DMS153 (cell line): ENCODE measurements at regions not wholly inside any gene's neighbourhood (a gene's known extent, or its start where the extent isn't known, plus 50 kb on each side); places are given as distances from the start of the nearest gene placed in this dataset.
"Not testable (repeated sequence)": the region's sequence is repeated elsewhere in the genome, so short reads cannot be mapped to it uniquely, and the experiment has no call there.

Source experiments
- DNase-seq: peaks from one replicate; lab custom pipeline; 2025; lab: John Stamatoyannopoulos, UW

DNA sequence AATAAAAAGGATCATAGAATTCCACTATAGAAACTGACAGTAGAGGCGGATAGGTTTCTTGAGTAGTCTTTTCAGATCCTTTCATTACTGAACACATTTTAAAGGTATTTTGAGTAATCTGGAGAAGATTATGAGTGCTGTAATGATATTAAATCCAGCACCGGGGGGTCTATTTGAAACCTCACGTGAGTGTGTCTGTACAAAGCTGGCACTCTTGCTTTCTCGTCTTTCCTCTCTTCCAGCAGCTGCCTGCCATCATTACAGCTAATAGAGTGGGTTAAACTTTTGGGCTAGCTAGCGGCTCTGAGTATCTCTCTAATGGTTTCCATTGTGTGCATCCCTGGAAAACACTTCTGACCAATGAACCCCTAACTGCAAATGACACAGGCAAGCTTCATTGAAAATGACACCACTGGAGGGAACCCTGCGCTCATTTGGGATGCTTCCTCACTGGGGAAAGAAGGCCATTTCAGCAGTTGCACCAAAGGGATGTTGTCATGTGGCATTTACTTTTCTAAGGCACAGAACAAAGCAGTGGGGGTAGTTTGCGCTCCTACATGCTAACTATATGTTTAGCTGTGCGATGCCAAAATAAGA lies 101.0 kb downstream of the HRH4 start:
- DNase-seq, result no peak

DNA sequence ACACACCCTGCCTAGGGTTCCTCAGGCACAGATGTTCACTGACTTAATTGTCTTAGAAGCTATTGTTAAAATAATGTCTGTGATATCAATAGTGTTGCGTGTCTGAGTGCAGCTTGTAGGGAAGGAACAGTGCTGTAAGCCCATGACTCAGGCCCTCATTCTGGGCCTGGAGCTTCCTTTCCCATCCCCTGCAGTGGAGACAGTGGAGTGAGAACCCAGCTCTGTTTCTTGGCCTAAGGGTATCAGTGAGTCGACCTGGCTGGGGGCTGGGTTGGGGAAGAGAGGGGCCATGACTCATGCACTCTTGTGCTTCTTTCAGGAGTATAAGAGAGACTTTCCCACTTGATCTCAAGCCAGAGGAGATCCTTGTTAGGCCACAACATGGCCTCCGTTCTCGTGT lies 106.8 kb downstream of the HRH4 start:
- no peak for DNase-seq

DNA sequence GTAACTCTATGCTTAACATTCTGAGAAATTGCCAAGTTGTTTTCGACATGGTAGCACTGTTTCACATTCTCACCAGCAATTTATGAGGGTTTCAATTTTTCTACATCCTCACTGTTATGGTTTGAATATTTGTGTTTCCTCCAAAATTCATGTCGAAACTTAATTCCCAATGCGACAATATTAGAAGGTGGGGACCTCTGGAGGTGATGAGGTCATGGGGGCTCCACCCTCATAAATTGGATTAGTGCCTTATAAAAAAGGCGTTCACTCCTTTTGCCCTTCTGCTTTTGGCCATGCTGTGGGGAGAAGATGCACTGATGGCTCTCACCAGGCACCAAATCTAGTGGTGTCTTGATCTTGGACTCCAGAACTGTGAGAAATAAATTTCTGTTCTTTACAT lies 110.3 kb downstream of the HRH4 start:
- DNase-seq, result no peak

DNA sequence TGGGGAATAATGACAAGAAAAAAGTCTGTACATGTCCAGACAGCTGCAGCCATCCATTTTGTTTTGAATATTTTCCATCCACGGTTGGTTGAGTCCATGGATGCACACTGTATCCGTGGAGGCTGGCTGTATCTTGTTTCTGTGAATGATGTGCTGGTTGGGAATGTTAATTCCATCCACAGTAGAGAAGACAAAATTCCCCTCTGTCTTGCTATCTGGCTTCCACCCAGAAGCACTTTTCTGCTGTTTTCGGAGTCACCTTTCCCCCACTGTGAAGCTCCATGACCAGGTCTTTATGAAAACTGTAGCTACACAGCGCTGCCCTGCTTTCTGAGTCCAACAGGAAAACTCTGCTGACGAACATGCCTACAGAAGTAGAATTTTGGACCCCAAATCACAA lies 122.3 kb downstream of the HRH4 start:
- no peak for DNase-seq

DNA sequence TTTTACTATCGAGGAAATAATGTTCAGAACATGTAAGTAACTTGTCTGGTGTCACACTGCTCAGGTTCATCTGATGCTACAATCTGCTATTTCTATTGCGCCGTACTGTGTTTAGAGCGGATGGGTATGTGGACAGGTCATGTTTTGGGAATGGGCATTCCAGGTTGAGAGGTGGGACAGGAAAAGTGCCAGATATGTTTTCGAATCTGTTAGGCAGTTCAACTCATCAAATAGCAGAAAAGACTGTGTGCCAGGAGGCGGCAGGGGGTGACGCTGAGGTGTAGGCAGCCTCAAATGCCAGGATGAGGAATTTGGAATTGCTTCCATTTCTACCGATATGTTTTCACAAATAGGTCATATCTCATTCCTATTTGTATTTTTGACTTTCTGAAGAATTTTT lies 123.8 kb downstream of the HRH4 start:
- DNase-seq, result no peak

DNA sequence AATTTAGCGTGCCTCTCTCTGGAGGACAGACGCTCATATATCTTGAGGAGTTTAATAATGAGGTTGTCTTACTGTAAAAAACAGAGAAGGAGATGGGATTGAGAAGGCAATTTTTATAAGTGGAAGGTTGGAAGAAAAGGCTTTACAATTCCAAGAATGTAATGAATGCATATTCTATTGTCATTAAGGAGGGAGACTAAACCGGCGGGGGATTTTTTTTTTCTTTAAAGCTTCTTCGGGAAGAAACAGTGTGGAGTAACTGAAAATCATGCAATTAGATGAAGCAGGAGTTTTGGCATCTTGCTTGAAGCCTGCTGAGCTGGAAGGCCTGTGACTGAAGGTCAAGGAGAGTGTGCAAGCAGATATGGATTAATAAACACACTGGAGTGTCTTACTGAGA lies 124.4 kb downstream of the HRH4 start:
- no peak for DNase-seq

DNA sequence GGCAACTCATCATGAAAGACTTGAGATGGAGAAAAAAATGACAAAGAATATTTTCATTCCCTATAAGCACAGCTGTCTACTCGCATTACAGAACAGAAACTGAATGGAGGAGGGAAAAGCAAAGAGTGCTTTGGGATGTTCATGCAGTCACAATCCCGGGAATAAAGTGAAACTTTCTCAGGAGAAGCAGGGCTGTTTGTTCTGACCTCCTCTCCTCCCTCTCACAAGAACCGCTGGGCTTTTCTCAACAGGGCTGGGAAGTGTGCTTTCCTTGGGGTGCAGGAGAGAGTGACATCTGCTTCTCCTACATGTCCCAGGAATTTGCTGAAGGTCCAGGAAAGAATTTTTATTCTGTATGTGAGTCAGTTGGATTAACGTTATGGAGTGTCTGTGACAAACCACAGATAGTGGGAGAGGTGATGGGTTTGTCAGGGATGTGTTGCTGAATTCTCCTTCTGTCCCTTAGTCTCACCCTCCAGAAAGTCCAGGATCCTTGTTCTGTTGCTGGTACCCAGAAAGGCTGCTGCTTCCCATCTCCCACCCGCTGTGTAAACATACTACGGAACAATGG lies 125.6 kb downstream of the HRH4 start:
- no peak for DNase-seq

DNA sequence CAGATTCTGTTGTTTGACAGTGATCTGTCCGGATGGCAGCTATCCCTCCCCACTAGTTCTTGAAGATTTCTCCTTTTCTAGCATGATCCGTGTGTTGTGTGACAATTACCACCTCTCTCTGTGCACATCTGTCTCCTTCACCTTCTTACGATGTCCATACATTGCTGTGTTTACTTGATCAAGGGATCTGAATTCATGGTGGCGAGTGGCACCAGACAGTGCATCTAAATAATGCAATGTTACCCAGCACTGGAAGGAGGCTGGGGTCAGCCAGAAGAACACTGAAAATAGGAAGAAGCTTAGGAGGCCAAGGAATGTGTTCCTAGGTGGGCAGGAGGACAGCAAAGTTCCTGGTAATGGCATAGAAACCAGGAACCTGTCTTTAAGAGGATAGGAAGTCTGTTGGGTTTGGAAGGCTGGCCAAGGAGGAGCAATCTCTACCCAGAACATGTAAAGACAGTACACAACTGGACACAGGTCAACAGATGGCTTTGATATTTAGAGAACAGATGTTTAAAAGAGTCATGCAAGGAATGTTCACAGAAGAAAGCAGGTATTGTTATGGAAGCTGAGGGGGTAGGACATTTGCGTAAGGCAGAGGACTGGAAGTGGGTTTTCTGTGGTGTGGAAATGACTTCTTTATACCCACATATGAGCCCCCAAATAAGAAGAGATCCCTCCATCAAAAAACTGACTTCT lies 126.4 kb downstream of the HRH4 start:
- DNase-seq, result no peak

DNA sequence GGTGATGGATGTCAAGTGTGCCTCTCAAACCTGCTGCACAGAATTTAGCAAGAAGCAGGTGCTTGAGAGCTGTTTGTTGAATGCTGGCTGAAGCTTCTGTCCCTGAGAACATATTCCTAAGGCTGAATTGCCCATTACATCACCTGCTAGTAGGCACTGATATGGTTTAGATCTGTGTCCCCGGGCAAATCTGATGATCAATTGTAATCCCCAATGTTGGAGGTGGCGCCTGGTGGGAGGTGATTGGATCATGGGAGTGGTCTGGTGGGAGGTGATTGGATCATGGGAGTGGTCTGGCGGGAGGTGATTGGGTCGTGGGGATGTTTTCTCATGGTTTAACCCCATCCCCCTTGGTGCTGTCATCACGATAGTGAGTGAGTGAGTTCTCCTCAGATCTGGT lies 128.0 kb downstream of the HRH4 start:
- no peak for DNase-seq

DNA sequence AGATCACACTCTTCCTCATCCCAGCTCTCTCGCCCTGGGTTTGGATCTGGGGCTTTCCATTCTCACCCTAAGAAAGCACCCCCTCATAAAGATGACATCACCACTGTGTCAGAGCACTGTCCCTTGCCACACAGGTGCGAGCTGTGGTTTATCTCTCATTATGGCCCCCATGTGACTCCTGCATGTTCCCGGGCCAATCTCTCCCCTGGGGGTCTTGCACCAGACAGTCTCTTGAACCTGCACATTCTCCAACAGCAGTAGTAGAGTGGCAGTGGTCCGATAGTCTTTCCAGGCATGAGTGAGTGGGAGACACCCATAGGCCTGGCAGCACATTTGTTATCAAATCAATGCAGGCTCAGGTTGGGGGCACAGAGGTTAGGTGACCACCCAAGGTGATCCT lies 130.5 kb downstream of the HRH4 start:
- no peak for DNase-seq

DNA sequence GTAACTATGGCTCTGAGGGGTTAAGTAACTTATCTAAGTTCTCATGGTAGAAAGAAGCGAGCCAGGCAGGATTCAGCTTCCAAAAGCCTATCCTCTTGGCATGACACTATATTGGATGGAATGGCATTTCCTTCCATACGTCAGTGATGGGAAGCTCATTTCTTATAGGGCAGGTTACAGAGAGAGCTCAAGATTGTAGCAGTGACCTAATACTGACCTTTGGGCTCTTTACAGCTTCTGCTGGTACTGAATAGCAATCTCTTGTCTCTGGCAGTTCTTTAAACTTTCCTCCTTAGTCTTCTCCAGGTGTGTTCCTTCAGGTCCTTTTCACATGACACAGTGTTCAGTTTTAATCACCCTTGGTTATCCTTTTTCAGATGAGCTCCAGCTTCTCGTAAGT lies 133.0 kb downstream of the HRH4 start:
- no peak for DNase-seq

DNA sequence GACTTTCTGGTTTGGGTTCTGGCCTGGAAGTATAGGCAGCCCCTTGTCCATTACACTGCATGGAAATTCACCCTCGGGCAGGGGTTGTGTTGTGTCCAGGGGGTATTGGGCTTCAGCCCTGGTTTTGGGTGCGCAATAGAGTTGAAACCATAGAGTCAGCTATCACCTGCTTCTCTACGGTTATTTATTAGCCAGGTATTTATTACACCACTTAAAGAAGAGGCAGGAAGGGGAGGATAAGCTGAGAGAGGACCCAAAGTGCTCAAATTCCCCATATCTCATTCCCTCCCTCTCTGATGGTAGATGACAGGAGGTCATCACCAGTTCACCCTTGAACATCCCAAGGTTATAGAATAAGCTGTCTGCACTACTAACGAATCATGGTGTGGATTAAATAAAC lies 133.4 kb downstream of the HRH4 start:
- no peak for DNase-seq

DNA sequence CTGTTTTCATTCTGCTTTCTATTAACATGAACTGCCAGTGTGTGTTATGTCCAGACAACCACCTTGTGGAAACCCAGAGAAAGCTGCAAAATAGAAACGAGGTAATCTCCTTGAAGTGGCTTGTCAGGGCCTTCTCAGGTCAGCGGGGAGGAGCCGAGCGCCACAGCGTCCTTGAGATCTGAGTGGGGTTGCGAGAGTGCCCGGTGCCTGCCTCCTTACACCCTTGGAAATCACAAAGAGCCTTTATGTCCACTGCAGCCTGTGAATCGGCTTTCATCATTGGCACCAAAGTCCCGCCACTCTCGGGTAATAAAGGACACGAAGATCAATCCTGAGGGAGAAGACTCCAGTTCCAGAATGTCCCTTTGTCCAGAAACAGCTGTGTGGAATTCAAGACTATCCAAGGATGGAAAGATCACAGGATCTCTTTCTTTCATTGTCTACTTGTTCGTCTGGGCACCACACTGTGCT lies 135.2 kb downstream of the HRH4 start:
- no peak for DNase-seq

DNA sequence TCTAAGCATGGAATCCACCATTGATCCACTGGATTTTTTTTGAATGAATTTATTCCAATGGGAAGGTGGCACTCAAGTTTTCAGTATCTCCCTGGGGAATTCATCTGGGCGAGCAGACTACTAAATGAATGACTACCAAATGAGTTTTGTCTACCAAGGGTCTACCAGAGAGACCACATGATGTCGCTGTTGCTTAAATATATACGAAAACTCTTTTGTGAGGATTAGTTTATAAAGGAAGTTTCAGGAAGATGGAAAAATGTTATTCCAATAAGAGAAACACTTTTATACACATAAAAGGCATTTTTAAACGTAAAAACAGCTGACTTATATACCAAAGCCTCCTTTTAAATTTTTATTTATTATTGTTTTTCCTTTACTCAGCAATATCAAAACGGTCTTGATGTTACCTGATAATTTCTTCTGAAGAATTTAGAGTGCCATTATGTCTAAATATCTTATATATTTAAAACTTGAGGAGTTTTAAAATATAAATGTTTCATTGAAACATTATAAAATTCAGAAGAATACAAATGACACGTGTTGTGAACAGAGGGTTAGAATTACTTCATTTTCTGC lies 139.7 kb downstream of the HRH4 start:
- DNase-seq, result peak; percentile 67

DNA sequence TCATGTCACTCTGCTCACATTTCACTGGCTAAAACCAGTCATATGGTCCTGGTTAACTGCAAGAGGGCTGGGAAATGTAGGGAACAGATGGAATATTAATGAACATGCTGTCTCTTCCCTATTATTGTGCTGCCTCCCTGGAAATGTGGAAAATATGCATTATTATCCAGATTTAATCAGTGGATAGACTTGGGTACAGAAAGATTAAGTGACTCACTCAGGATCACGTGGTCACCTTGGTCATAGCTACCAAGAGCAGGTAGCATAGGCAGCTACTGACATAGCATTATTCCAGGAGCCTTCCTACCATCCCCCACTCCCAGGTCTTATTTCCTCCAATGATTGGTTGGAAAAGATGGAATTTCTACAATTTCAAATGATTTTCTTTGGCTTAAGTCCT lies 141.1 kb downstream of the HRH4 start:
- DNase-seq, result no peak

DNA sequence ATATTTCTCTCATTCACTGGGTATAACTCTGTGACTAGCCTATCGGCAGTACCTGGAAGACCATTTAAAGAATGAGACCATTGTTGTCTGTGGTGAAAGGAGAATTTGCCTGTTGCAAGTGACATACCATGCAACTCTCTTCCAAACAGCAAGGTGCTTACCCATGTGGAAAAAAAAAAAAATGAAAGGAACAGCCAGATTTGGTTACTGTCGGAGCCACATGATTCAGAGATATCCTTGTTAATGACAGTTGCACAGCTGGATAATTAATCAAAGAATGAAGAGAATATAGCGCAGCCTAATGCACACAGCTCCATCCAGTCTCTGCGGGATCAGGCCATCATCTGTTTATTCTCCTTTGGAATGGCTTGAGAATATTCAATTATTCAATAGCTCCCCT lies 141.8 kb downstream of the HRH4 start:
- no peak for DNase-seq

DNA sequence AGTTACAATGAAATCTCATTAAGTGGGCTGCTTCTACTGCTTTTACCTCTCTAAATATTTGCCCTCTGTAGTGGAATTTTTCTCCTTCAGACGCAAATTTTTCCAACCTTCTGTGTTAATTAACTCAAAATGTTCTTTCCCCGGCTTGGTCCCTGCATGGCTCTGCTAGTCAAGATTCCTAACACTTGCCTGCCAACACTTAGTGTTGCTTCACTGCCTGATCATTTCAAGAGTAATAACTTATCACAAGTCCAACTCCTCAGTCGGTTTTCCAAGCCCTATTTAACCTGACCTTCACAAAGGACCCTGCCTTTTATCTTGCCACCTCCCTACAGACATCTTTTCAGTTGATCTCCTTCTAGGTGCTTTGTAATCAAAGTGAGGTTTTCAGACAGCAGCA lies 142.7 kb downstream of the HRH4 start:
- DNase-seq, result no peak

DNA sequence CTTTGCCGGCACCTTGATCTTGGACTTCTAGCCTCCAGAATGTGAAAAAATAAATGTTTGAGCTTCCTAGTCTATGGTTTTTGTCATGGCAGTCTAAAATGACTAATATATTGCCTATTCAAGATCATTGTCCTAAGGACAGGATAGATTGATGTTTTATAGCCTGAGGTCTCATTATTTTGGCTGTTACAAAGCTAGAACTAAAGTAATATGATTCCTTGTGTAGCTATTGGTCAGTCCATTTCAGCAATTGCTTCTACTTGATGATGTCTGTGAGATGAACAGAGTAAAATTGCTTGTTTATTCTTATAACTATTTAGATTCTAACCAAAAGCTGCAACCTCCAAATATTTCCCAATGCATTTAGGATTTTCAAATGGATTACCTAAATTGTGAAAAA lies 145.0 kb downstream of the HRH4 start:
- DNase-seq, result no peak

DNA sequence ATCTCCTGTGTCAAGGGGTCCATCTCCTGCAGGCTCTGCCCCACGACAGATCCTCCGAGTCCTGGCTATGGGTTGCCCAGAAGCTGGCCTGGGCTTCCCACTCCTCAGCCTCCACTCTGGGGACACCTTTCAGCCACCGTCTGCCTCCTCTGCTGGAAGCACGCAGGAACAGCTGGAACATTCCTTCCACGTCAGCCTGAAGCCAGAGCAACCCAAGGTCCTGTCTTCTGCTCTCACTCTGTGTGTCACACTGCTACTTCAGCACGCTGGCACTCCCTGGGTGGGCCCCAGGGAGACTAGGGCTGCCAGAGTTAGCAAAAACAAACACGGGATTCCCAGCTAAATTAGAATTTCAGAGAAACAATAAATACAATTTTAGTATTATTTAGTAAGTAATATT lies 148.8 kb downstream of the HRH4 start:
- DNase-seq, result no peak

DNA sequence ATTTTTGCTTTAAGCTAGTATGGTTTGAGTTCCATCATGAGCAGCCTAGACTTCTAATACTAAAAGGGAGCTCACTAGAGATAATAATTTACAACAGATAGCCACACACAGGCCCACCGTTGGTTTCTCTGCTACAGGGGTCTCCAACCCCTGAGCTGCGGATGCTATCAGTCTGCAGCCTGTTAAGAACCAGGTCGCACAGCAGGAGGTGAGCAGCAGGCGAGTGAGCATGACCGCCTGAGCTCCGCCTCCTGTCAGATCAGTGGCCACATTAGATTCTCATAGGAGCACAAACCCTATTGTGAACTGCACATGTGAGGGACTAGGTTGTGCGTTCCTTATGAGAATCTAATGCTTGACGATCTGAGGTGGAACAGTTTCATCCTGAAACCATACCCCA lies 150.6 kb downstream of the HRH4 start:
- no peak for DNase-seq

DNA sequence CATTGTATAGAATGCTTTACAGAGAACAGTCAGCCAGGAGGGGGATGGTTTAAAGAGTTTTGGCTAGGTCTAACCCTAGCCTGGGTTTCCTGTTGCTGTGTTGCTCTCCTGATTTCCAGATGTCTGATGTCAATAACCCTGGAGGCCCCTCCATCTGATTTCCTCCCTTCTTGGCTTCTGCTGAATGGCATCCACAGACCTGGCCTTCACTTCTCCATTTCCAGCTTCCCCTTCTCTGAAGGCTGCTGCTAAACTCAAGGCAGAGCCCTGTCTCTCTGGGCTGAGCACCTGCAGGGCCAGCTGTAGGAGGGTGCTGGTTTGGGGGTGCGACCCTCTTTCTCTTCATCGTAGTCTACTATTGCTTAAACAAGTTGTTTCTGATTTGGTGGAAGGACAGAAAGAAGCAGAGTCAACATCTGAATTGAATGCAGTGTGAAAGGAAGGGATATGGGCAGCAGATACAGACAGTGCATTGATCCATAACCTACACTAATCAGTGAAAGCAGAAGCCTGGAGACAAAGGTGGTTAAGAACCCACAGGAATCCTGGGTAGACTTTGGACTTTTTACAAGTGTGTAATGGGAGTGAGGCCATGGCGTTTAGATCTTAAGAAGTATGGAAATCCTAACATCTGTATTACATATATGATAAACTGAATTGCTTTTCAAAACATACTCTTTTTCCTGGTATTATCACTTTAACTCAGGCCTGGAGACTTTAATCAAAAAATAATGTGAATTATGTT lies 153.6 kb downstream of the HRH4 start:
- no peak for DNase-seq

DNA sequence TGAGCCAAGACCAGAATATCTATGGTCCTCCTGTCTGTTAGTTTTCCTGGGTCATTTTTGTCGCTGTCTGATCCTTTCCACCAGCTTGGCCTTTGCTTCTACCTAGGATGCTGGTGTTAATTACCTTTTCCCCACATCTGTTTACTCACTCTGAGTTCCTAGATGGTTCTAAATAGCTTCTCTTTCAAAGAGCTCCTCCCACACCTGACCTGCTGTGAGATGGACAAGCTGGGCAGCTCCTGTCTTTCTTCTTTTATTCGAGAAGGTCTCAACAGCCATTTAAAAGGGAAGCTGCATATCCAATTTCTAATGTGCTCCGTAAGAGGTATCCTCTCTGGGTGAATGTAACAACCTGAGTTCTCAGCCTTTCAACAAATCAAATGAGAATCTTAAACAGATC lies 156.2 kb downstream of the HRH4 start:
- peak; percentile 16 for DNase-seq

DNA sequence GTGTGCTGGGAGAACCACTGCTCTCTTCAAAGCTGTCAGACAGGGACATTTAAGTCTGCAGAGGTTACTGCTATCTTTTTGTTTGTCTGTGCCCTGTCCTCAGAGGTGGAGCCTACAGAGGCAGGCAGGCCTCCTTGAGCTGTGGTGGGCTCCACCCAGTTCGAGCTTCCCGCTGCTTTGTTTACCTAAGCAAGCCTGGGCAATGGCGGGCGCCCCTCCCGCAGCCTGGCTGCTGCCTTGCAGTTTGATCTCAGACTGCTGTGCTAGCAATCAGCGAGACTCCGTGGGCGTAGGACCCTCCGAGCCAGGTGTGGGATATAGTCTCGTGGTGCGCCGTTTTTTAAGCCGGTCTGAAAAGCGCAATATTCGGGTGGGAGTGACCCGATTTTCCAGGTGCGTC lies 164.0 kb downstream of the HRH4 start:
- not testable (repeated sequence) for DNase-seq
